ENCODE measurements at regions not wholly inside any gene's neighbourhood (a gene's known extent, or its start where the extent isn't known, plus 50 kb on each side); places are given as distances from the start of the nearest gene placed in this dataset.

DNA sequence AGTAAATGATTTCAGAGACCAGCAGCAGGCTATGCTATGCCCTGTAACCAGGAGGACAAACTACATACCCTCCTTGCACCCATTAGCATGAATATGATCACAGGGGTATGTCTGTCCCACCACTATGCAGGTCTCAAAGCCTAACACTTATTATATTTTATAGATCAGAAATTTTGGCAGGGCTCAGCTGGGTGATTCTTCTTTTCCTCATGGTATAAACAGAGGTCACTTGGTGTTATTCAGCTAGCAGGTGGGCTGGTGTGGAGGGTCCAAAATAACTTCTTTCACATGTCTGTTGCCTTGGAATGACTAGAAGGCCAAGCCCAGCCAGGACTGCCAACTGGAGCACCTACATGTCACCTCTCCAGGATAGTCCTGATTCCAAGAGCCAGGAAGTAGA, 252.9 kb downstream of the ARHGAP12 start:
- no peak for TF ChIP-seq EZH2 (IDR thresholded peaks at IDR 0.05; ENCODE audit: low read depth, unreplicated experiment)
- TF ChIP-seq, protein P1, sequence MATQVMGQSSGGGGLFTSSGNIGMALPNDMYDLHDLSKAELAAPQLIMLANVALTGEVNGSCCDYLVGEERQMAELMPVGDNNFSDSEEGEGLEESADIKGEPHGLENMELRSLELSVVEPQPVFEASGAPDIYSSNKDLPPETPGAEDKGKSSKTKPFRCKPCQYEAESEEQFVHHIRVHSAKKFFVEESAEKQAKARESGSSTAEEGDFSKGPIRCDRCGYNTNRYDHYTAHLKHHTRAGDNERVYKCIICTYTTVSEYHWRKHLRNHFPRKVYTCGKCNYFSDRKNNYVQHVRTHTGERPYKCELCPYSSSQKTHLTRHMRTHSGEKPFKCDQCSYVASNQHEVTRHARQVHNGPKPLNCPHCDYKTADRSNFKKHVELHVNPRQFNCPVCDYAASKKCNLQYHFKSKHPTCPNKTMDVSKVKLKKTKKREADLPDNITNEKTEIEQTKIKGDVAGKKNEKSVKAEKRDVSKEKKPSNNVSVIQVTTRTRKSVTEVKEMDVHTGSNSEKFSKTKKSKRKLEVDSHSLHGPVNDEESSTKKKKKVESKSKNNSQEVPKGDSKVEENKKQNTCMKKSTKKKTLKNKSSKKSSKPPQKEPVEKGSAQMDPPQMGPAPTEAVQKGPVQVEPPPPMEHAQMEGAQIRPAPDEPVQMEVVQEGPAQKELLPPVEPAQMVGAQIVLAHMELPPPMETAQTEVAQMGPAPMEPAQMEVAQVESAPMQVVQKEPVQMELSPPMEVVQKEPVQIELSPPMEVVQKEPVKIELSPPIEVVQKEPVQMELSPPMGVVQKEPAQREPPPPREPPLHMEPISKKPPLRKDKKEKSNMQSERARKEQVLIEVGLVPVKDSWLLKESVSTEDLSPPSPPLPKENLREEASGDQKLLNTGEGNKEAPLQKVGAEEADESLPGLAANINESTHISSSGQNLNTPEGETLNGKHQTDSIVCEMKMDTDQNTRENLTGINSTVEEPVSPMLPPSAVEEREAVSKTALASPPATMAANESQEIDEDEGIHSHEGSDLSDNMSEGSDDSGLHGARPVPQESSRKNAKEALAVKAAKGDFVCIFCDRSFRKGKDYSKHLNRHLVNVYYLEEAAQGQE (IDR thresholded peaks at IDR 0.05; ENCODE audit: unreplicated experiment) = no peak
- TF ChIP-seq, protein P2, sequence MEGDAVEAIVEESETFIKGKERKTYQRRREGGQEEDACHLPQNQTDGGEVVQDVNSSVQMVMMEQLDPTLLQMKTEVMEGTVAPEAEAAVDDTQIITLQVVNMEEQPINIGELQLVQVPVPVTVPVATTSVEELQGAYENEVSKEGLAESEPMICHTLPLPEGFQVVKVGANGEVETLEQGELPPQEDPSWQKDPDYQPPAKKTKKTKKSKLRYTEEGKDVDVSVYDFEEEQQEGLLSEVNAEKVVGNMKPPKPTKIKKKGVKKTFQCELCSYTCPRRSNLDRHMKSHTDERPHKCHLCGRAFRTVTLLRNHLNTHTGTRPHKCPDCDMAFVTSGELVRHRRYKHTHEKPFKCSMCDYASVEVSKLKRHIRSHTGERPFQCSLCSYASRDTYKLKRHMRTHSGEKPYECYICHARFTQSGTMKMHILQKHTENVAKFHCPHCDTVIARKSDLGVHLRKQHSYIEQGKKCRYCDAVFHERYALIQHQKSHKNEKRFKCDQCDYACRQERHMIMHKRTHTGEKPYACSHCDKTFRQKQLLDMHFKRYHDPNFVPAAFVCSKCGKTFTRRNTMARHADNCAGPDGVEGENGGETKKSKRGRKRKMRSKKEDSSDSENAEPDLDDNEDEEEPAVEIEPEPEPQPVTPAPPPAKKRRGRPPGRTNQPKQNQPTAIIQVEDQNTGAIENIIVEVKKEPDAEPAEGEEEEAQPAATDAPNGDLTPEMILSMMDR (conservative IDR thresholded peaks at IDR 0.05; ENCODE audit: low read depth in 2 of 2) = no peak
- peak; percentile 89 for TF ChIP-seq ZNF331 (CRISPR knock-in tag; IDR thresholded peaks at IDR 0.05; ENCODE audit: low read depth)

All from GM23338 (cell line).